ENCODE measurements at regions not wholly inside any gene's neighbourhood (a gene's known extent, or its start where the extent isn't known, plus 50 kb on each side); places are given as distances from the start of the nearest gene placed in this dataset.

DNA sequence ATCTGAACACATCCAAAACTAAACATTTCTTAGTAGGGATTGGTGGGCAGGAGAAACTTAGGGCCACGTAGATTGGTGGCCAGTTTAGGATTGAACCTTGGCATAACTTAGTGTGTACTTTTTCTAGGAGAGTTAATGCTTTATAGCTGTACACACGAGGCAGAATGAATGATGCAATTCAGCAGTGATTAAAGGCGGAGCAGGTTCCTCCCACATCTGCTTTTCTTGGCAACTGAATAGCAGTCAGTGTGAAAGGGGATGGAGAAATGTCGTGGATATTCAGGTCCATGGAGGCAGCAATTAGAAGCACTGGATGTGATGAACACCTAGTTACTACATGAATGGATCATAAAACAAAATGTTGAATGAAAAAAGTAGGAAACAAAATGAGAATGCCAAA is 493.8 kb downstream of the FUT8 start:
- in situ Hi-C loops (cut with HindIII; ENCODE audit: low pct_unique_long_range_greater_than_20kb, low sequenced_read_pairs) = no loop called here
- no peak for DNase-seq (ENCODE audit: low read depth, low spot score)

DNA sequence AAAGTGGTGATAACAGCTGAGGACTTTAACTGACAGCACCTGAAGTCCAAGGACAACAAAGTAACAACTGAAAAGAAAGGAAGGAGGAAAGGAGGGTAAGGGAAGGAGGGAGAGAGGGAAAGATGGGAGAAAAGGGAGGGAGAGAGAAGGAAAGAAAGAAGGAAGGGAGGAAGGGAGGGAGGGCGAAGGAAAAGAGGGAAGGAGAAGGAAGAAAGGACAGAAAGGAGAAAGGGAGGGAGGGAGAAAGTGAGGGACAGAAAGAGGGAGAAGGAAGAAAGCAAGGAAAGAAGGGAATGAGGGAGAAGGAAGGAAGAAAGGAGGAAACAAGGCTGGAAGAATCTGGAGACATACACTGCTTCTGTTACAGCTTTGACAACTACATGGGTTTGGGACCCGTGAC is 494.4 kb downstream of the FUT8 start:
- in situ Hi-C loops (cut with HindIII; ENCODE audit: low pct_unique_long_range_greater_than_20kb, low sequenced_read_pairs) = no loop called here
- no peak for DNase-seq (ENCODE audit: low read depth, low spot score)

DNA sequence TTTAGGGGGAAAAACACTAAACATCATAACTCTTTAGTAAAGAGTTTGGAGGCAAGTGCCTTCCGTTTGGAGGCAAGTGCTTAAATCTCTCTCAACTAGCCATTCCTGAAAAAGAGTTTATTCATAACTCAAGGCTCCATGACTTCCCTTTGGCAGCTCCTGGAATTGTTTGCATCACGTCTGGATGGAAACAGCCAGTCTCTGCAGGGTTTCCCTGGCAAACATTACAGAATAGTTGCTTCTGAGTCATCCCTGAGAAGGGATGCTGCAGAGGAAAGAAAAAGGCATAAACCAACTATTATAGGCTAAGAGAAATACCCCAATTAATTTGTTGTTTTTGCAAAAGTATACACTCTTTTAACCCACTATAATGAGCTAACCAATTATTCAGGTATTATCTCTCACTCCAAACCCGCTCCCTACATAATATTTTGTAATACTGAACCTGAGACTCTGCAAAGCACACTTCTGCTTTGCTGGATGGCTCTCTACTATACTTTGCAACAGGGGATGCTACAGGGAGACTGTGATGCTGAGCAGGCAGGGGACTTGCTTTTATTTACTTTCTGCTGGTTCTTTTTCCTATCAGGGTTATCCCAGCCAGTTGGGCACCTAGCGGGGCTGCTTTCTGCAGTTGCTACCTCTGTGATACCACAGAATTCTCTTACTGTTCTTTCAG is 497.7 kb downstream of the FUT8 start:
- no peak for DNase-seq (ENCODE audit: low read depth, low spot score)

DNA sequence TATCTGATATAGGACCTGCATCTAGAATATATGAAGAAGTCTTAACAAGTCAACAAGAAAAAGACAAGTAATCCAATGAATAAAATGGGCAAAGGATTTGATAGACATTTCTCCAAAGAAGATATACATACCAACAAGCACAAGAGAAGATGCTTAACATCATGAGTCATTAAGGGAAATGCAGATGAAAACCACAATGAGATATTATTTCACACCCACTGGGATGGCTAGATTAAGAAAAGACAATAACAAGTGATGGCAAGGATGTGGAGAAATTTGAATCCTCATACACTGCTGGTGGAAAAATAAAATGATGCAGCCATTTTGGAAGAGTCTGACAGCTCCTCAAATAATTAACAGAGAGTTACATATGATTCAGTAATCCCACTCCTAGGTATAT is 502.6 kb downstream of the FUT8 start:
- in situ Hi-C loops (cut with HindIII; ENCODE audit: low pct_unique_long_range_greater_than_20kb, low sequenced_read_pairs) = no loop called here
- no peak for DNase-seq (ENCODE audit: low read depth, low spot score)

More for the DNA sequence above, 497.7 kb downstream of the FUT8 start:
- in situ Hi-C loops (cut with HindIII; ENCODE audit: low pct_unique_long_range_greater_than_20kb, low sequenced_read_pairs) = no loop called here

DNA sequence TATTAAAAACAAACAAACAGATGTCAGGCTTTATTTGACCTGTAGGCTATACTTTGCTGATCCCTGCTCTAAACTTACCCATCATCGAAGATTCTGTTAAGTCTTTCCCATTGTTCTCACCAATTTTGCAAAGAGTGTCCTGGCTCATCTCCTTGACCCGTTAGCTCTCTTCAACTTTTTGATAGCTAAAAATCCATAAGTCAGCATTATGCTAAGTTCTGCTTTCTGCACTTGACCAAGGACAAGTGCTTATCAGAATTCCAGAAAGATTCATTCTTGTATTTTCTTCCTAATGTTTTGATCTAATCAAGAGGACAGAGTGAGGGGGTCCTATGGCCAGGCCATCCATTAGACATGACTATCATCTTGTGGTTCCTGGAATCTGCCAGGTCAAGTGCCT is 503.5 kb downstream of the FUT8 start:
- DNase-seq (ENCODE audit: low read depth, low spot score) = no peak
- in situ Hi-C loops (cut with HindIII; ENCODE audit: low pct_unique_long_range_greater_than_20kb, low sequenced_read_pairs) = no loop called here

DNA sequence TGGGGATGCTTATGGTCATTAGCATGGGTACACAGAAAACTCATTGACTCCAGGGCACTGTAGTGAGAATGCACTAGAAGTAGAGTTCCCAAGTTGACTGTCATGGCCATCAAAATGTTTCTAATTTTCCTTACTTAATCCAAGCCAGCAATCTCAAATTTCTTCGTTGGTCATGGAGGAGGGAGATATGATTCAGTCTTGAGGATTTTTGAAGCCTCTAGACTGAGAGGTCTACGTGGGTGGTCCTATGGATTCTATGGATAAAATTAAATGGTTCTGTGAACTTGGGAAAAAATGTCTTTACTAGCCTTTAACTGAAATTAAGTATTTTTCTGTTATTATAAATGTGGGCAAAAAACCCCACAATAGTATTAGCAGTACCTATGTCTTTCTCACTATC is 508.5 kb downstream of the FUT8 start:
- no peak for DNase-seq (ENCODE audit: low read depth, low spot score)
- in situ Hi-C loops (cut with HindIII; ENCODE audit: low pct_unique_long_range_greater_than_20kb, low sequenced_read_pairs) = no loop called here

DNA sequence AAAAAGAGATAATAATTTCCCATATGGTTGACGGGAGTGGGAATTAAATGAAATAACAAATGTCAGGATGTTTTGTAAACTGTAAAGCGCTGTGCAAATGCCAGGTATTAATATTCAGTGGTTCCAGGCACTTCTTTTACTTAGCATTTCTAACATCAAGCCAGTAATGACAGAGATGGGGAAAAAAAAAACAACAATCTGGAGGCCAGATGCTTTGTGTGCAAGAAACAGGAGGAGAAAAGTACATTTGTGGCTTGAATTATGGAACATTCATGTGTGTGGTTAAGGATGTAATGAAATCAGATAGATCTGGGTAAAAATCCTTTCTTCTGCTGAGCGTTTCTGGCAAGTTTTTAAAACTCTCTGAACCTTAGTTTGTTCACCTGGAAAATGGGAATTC is 509.6 kb downstream of the FUT8 start:
- in situ Hi-C loops (cut with HindIII; ENCODE audit: low pct_unique_long_range_greater_than_20kb, low sequenced_read_pairs) = no loop called here
- DNase-seq (ENCODE audit: low read depth, low spot score) = no peak

DNA sequence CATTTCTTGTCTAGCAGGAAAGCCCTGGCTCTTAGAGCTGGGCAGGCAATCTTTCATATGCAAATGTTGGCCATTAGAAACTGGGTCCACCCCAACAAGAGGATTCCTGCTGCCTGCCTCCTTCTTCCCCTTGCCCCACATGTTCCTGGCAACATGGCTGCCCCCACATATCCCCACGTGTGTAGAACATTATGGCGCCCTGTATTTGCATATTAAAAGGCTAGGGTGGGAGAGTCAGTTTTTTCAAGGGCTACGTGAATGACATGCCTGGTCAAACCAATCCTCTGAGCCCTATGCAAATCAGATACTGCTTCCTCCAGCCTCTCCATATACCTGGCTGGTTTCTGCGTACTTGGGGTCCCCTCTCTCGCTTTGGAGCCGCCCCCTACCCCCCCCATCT is 514.0 kb downstream of the FUT8 start:
- no peak for DNase-seq (ENCODE audit: low read depth, low spot score)
- in situ Hi-C loops (cut with HindIII; ENCODE audit: low pct_unique_long_range_greater_than_20kb, low sequenced_read_pairs) = no loop called here

DNA sequence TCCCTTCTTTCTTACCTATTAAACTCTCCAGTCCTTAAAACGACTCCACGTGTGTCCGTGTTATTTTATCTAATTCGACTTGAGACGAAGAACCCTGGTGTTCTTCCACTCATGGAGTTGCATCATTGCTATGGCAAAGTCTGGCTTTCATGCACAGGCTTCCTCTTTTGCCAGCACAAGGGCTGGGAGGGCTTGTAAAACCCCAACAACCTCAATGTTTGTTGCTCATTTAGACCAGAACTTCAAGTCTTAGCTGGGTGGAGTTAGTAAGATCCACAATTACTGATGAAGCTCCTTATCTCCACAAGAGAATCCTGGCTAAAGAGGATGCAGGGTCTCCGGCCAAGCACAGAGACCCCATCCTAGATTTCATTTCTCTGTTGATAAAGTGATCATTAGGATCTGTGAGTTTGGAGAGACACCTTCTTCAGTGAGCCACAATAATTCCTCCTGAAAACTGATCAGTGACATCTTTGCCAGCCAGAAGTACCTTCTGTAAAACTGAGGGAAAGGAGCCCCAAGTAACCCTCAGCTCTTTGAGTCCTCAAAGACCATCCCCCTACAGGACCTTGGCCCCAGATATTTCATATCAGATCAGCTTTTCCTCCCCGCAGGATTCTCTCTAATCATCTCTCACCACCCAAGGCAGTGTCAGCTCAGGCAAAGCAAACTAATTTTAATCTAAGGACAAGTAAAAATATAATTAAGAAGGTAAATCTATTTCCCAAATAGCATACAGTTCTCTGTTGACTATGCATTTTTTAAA is 514.6 kb downstream of the FUT8 start:
- in situ Hi-C loops (cut with HindIII; ENCODE audit: low pct_unique_long_range_greater_than_20kb, low sequenced_read_pairs) = no loop called here
- DNase-seq (ENCODE audit: low read depth, low spot score) = no peak

DNA sequence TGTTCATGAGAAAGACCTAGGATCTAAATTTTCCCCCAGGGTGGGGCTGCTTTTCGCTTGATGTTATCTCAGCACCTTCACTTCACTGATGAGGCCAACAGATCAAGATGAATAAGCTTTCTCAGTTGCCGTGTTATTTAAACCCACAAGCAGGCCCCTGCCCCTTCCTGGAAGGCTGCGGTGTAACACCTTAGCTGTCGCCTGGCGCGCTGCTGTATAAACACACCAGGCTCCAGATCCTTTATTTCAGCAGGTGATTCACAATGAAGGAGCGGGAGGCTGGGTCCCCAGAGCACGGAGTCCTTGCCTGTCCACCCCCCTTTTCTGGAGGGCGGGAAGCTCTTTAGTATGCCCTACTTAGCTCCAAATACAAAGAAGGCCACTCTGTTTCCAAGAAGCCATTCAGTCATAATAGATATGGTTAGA is 515.4 kb downstream of the FUT8 start:
- no peak for DNase-seq (ENCODE audit: low read depth, low spot score)
- in situ Hi-C loops (cut with HindIII; ENCODE audit: low pct_unique_long_range_greater_than_20kb, low sequenced_read_pairs) = no loop called here

DNA sequence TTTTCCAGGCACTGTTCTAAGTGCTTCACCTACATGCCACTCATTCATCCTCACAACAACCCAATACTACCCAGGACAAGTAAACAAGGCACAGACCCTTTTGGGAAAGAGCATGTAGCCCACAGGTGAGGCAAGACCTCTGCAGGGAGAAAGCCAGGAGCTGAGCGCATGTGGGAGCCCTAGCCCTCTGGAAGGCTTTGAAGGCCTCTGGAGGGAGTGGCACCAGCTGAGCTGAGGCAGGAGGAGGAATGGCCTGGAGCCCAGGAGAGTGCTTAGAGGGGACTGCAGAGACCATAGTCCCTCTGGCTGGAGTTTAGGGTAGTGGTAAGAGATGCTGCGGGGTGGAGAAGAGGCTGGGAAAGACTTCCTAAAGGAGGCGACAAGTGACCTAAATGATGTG is 516.5 kb downstream of the FUT8 start:
- in situ Hi-C loops (cut with HindIII; ENCODE audit: low pct_unique_long_range_greater_than_20kb, low sequenced_read_pairs) = no loop called here
- DNase-seq (ENCODE audit: low read depth, low spot score) = no peak

DNA sequence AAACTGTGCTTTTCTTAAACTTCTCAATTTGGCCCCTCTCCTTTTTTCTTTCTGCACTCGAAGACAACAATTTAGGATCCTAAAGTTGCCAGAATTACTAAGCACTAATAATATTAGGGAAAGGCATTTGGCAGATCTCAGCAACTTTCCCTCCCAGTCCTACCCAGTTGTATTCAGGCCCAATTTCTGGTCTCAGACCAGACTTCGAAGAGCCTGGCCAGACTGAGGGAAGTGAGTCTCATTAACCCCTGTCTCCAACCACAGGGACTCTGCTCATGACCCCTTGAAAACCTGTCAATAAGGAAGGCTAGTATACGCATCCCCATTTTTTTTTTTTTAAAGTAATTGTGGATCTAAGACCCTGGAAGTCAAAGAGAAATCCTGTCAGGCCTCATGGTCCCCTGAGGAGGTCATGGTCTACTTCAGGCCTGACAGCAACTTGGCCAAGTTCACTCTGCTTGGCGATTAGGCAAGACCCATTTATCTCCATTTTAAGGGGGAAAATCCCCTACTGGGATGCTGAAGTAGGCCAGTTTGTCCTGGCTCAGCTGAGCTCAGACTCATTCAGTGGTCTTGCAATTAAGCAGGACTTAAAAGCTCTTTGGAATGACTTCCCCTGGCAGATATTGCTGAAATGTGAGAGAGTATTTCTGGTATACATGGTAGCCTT is 521.0 kb downstream of the FUT8 start:
- DNase-seq (ENCODE audit: low read depth, low spot score) = no peak
- in situ Hi-C loops (cut with HindIII; ENCODE audit: low pct_unique_long_range_greater_than_20kb, low sequenced_read_pairs) = no loop called here

DNA sequence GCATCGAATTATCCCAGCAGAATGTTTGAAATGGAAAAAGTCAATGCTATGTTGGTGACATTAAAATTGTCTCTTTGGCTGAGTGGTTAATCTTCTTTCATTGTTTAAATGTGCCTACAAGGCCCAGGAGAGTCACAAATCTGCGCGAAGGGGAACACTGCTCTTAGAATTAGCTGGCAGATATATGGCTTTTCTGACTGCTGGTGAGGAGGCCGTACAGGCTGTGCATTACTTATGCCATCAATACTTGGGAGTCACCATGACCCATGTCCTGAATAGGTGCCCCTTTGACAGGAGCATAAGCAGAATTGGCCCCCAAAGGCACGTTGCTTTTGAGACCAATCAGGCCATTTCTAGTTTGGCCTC is 521.5 kb downstream of the FUT8 start:
- in situ Hi-C loops (cut with HindIII; ENCODE audit: low pct_unique_long_range_greater_than_20kb, low sequenced_read_pairs) = no loop called here
- no peak for DNase-seq (ENCODE audit: low read depth, low spot score)

DNA sequence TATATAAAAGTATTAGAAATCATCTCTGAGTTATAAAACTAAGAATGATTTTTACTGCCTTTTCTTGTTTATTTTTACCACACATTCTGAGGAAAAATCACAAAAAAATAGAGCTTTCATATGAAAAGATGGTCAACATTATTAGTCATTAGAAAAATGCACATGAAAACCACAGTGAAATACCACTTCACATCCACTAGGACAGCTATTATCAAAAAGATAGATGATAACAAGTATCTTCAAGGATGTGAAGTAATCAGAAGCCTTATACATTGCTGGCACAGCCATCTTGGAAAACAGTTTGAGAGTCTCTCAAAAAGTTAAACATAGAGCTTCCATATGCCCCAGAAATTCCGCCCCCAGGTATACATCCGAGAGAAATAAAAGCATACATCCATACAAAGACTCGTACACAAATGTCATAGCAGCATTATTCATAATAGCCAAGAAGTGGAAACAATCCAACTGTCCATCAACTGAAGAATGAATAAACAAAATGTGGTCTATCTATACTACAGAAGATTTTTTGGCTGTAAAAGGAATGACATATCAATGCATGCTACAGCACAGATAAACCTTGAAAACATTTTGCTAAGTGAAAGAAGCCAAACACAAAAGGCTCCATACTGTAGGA is 523.9 kb downstream of the FUT8 start:
- DNase-seq (ENCODE audit: low read depth, low spot score) = no peak
- in situ Hi-C loops (cut with HindIII; ENCODE audit: low pct_unique_long_range_greater_than_20kb, low sequenced_read_pairs) = no loop called here

DNA sequence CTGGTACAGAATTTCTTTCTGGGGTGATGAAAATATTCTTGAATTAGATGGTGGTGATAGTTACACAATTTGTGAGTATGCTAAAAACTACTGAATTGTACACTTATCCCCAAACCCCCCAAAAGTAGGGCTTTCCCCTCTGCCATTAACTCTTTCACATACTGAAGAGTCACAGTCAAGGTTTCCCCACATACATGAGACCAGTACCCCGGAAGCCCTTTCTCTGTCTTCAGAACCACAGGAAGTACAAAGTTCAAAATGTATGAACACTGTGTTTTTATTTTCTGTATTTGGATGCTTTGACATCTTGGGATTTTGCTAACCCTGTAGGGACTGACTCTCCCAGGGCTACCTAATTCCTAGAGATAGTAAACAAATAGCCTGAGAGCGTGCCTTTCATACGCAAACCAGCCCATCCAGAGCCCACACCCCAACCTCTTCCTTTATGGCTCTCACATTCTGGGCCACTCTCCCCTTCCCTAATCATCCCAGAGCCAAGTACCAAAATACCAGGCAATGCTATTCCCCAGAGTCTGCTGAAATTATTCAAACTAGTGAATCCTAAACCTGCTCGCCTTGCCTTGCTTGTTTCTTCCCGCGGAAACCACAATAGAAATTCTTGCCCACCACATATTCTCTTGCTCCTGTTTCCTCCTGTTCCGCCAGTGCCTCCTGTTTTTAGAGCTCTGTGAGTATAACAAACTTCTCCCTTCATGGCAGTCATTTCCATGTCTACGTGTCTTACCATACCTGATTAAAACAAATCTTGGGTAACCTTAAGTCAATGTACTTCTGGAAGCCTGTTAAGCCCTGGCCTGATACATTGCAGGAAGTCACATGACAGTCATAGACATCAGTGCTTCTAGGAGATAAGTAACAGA is 524.8 kb downstream of the FUT8 start:
- in situ Hi-C loops (cut with HindIII; ENCODE audit: low pct_unique_long_range_greater_than_20kb, low sequenced_read_pairs) = no loop called here
- no peak for DNase-seq (ENCODE audit: low read depth, low spot score)

DNA sequence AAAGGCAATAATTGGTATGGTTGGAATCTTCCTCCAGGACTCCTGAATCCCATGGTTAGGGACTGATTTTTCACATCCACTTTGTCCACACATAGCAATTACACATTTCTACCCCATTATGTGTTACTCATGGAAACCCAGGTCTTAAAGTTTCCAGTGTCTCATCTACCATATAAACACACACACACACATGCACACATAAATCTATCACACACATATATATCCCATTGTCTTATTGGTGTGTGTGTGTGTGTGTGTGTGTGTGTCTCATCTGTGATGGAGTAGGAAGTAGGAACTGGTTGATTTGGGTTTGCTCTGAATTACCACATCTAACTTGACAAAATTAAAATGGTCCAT is 525.4 kb downstream of the FUT8 start:
- no peak for DNase-seq (ENCODE audit: low read depth, low spot score)
- in situ Hi-C loops (cut with HindIII; ENCODE audit: low pct_unique_long_range_greater_than_20kb, low sequenced_read_pairs) = no loop called here

DNA sequence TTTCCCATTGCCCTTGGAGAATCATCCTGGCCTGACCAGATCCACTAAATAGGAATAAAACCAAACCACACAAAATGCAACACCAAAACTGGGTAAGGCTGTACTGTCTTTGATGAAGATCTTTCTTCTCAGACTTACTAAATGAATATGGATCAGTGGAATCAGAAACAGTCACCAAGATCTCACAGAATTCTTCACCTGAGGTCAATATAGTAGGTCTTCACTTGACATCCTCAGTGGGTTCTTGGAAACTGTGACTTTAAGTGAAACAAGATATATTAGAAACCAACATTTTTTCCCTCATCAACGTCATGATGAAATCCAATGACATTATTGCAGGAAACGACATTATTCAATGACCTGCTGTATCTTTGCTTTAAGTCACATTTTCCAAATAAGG is 526.2 kb downstream of the FUT8 start:
- no peak for DNase-seq (ENCODE audit: low read depth, low spot score)
- in situ Hi-C loops (cut with HindIII; ENCODE audit: low pct_unique_long_range_greater_than_20kb, low sequenced_read_pairs) = no loop called here

DNA sequence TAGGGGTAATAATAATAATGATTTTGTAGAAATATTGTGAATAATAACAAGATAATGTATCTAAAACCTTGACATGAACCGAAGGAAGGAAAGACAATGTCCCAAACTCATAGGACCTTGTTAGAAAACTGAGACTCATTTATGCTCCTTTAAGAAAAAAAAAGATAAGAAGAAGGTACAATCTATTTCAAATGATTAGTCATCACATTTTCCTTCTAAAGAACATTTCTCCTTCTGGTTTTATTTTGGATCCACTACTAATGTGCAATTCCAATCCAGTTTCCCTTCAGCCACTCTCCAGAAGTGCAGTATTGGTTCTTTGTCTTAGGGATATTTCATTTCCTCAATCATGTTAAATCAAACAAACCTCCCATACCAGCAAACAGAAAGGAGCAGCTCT is 526.7 kb downstream of the FUT8 start:
- in situ Hi-C loops (cut with HindIII; ENCODE audit: low pct_unique_long_range_greater_than_20kb, low sequenced_read_pairs) = no loop called here
- DNase-seq (ENCODE audit: low read depth, low spot score) = no peak

Data from SK-MEL-5 (cell line).